ENCODE measurements at regions not wholly inside any gene's neighbourhood (a gene's known extent, or its start where the extent isn't known, plus 50 kb on each side); places are given as distances from the start of the nearest gene placed in this dataset.

GRCh38 chr4:157806184-157806583 lies 366.6 kb downstream of the GASK1B start:
- TF ChIP-seq CTCF (conservative IDR thresholded peaks at IDR 0.05), result no peak
- no peak for TF ChIP-seq ZFX (IDR thresholded peaks at IDR 0.05)

Data from C4-2B (cell line).